C4-2B (cell line): ENCODE measurements at regions not wholly inside any gene's neighbourhood (a gene's known extent, or its start where the extent isn't known, plus 50 kb on each side); places are given as distances from the start of the nearest gene placed in this dataset.

Experiments
- H3K27ac ChIP-seq: fragments of 450-650 bp; 2 replicates; pipeline ENCODE4 v1.5.1; 2017
- CTCF ChIP-seq: fragments of 450-650 bp; conservative IDR thresholded peaks from 2 replicates; pipeline ENCODE4 v1.5.1; 2017; ENCODE audit warnings: mild to moderate bottlenecking
- ZFX ChIP-seq: fragments of 450-650 bp; IDR thresholded peaks from 2 replicates; pipeline ENCODE4 v1.6.1; 2017

- TF ChIP-seq CTCF (no peak), ZFX (no peak)
- H3K27ac ChIP-seq, result no peak overlapping the region
Measured at GRCh38 chr2:46829231-46829995, 86.2 kb downstream of the MCFD2 start.

GRCh38 chr2:46828491-46829230 is 86.9 kb downstream of the MCFD2 start:
- H3K27ac ChIP-seq, result no peak overlapping the region
- no peak for TF ChIP-seq ZFX

- TF ChIP-seq ZFX (no peak), CTCF (no peak)
- no peak overlapping the region for H3K27ac ChIP-seq
Measured at GRCh38 chr2:46828135-46828438, 87.5 kb downstream of the MCFD2 start.

GRCh38 chr2:46827274-46828134 is 88.1 kb downstream of the MCFD2 start:
- TF ChIP-seq ZFX, result no peak
- no peak for TF ChIP-seq CTCF
- H3K27ac ChIP-seq, result no peak overlapping the region

GRCh38 chr2:46826569-46827245 is 88.9 kb downstream of the MCFD2 start:
- H3K27ac ChIP-seq, result no peak overlapping the region
- TF ChIP-seq CTCF (no peak), ZFX (no peak)

GRCh38 chr2:46825939-46826568 is 89.6 kb downstream of the MCFD2 start:
- H3K27ac ChIP-seq, result no peak overlapping the region
- no peak for TF ChIP-seq CTCF
- no peak for TF ChIP-seq ZFX

GRCh38 chr2:46825231-46825938 is 90.2 kb downstream of the MCFD2 start:
- no peak overlapping the region for H3K27ac ChIP-seq
- TF ChIP-seq CTCF (no peak), ZFX (no peak)
